HG02852 (cell line): ENCODE measurements at regions not wholly inside any gene's neighbourhood (a gene's known extent, or its start where the extent isn't known, plus 50 kb on each side); places are given as distances from the start of the nearest gene placed in this dataset.

Source experiments
- ATAC-seq: cut with Tn5 transposase; IDR thresholded peaks from one replicate; pipeline ENCODE4 v1.9.1; 2021; ENCODE audit warnings: mild to moderate bottlenecking, moderate library complexity; ENCODE audit not compliant: unreplicated experiment

GRCh38 chr12:86373813-86374212 lies 117.6 kb upstream of the MGAT4C start:
- no peak for ATAC-seq

- no peak for ATAC-seq
Observed at GRCh38 chr12:86367137-86367536, 110.9 kb upstream of the MGAT4C start.

- no peak for ATAC-seq
Observed at GRCh38 chr12:86349196-86349595, 93.0 kb upstream of the MGAT4C start.

DNA sequence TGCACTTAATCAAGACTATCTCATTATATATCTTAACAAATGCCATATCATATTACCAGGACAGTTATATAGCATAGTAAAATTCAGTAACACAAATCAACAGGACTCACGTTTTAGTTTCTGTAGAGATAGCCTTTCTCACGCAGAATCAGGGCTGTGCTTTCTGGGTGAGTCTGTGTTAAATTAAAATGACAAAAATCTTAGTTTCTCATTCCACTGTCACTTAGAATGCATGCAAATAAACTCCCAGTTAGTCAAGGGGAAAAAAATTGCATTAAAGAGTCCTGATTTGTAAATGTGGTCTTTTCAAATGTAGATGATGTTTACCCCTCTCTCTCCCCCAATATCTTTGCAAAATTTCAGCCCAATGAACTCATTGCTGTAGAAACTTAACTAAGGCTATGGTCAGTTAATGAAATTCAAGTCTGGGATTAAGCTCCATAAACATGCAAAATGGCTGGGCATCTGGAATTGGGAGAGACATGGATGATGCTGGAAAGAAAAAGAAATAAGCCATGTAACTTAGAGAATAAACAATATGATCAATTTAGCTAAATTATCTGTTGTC lies 77.8 kb upstream of the MGAT4C start:
- ATAC-seq: no peak

- ATAC-seq: no peak
Observed at GRCh38 chr12:86331457-86331856, 75.3 kb upstream of the MGAT4C start.

GRCh38 chr12:86331012-86331411 lies 74.8 kb upstream of the MGAT4C start:
- no peak for ATAC-seq

- no peak for ATAC-seq
Observed at GRCh38 chr12:86312232-86312631, 56.0 kb upstream of the MGAT4C start.
